Neural cell (in vitro differentiated cells): ENCODE measurements at regions not wholly inside any gene's neighbourhood (a gene's known extent, or its start where the extent isn't known, plus 50 kb on each side); places are given as distances from the start of the nearest gene placed in this dataset.

ENCODE experiments used
- EP300 ChIP-seq: fragments of 450-650 bp; conservative IDR thresholded peaks from 2 replicates; pipeline ENCODE4 v1.6.1; 2014; ENCODE audit warnings: antibody characterized with exemption, mild to moderate bottlenecking, moderate library complexity; ENCODE audit not compliant: poor library complexity, severe bottlenecking
- EZH2 ChIP-seq: fragments of 200-600, 300-800 bp; shearing (Covaris generic), sonication (generic); IDR thresholded peaks from 2 replicates; pipeline ENCODE4 v1.6.1; 2014; ENCODE audit warnings: antibody characterized with exemption, low read length, borderline replicate concordance, mild to moderate bottlenecking; ENCODE audit not compliant: insufficient read depth, poor library complexity, severe bottlenecking
- MXI1 ChIP-seq: fragments of 450-650 bp; conservative IDR thresholded peaks from 2 replicates; pipeline ENCODE4 v1.6.1; 2014; ENCODE audit warnings: antibody characterized with exemption, mild to moderate bottlenecking; ENCODE audit not compliant: poor library complexity, severe bottlenecking
- POLR2AphosphoS5 ChIP-seq: IDR thresholded peaks from 2 replicates; pipeline ENCODE4 v1.6.1; 2012
- RAD21 ChIP-seq: fragments of 450-650 bp; conservative IDR thresholded peaks from 2 replicates; pipeline ENCODE4 v1.6.1; 2014; ENCODE audit warnings: antibody characterized with exemption, mild to moderate bottlenecking, moderate library complexity
- SMC3 ChIP-seq: fragments of 450-650 bp; conservative IDR thresholded peaks from 2 replicates; pipeline ENCODE4 v1.6.1; 2014; ENCODE audit warnings: antibody characterized with exemption, mild to moderate bottlenecking, moderate library complexity; ENCODE audit not compliant: poor library complexity
- TAF1 ChIP-seq: IDR thresholded peaks from 2 replicates; pipeline ENCODE4 v1.6.1; 2012; ENCODE audit warnings: low read depth
- TF ChIP-seq, protein P1 (sequence below): fragments of 450-650 bp; IDR thresholded peaks from 2 replicates; pipeline ENCODE4 v1.5.1; 2014; ENCODE audit warnings: antibody characterized with exemption, mild to moderate bottlenecking, moderate library complexity; ENCODE audit not compliant: poor library complexity, severe bottlenecking
- TF ChIP-seq, protein P2 (sequence below): IDR thresholded peaks from 2 replicates; pipeline ENCODE4 v1.6.1; 2012; ENCODE audit warnings: borderline replicate concordance

DNA sequence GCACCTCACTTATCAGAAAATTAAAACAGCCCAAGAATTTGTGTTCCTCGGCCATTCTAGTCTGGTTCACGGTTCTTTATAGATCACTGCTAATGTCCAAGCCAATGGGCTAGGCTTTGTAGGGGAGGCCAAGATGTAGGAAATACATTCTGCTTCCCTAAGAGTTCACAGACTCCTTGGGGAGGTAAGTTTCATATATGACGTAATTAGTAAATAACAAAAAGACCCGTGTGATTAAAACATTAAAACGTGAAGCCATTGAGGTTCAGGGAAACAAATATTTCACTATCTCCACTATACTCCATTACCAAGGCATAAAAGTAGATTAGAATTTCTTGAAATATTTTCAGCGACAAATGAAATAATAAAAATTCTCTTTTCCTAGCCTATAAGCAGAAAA, 272.5 kb upstream of the KLHL29 start:
- TF ChIP-seq TAF1: no peak
- TF ChIP-seq RAD21: no peak
- TF ChIP-seq, protein P1, sequence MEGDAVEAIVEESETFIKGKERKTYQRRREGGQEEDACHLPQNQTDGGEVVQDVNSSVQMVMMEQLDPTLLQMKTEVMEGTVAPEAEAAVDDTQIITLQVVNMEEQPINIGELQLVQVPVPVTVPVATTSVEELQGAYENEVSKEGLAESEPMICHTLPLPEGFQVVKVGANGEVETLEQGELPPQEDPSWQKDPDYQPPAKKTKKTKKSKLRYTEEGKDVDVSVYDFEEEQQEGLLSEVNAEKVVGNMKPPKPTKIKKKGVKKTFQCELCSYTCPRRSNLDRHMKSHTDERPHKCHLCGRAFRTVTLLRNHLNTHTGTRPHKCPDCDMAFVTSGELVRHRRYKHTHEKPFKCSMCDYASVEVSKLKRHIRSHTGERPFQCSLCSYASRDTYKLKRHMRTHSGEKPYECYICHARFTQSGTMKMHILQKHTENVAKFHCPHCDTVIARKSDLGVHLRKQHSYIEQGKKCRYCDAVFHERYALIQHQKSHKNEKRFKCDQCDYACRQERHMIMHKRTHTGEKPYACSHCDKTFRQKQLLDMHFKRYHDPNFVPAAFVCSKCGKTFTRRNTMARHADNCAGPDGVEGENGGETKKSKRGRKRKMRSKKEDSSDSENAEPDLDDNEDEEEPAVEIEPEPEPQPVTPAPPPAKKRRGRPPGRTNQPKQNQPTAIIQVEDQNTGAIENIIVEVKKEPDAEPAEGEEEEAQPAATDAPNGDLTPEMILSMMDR: no peak
- TF ChIP-seq EZH2: no peak
- no peak for TF ChIP-seq EP300
- no peak for TF ChIP-seq MXI1
- no peak for TF ChIP-seq POLR2AphosphoS5
- TF ChIP-seq, protein P2, sequence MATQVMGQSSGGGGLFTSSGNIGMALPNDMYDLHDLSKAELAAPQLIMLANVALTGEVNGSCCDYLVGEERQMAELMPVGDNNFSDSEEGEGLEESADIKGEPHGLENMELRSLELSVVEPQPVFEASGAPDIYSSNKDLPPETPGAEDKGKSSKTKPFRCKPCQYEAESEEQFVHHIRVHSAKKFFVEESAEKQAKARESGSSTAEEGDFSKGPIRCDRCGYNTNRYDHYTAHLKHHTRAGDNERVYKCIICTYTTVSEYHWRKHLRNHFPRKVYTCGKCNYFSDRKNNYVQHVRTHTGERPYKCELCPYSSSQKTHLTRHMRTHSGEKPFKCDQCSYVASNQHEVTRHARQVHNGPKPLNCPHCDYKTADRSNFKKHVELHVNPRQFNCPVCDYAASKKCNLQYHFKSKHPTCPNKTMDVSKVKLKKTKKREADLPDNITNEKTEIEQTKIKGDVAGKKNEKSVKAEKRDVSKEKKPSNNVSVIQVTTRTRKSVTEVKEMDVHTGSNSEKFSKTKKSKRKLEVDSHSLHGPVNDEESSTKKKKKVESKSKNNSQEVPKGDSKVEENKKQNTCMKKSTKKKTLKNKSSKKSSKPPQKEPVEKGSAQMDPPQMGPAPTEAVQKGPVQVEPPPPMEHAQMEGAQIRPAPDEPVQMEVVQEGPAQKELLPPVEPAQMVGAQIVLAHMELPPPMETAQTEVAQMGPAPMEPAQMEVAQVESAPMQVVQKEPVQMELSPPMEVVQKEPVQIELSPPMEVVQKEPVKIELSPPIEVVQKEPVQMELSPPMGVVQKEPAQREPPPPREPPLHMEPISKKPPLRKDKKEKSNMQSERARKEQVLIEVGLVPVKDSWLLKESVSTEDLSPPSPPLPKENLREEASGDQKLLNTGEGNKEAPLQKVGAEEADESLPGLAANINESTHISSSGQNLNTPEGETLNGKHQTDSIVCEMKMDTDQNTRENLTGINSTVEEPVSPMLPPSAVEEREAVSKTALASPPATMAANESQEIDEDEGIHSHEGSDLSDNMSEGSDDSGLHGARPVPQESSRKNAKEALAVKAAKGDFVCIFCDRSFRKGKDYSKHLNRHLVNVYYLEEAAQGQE: no peak
- TF ChIP-seq SMC3: no peak
